Mesenchymal stem cell (in vitro differentiated cells and primary cell): ENCODE measurements at regions not wholly inside any gene's neighbourhood (a gene's known extent, or its start where the extent isn't known, plus 50 kb on each side); places are given as distances from the start of the nearest gene placed in this dataset.
"Not testable (repeated sequence)": the region's sequence is repeated elsewhere in the genome, so short reads cannot be mapped to it uniquely, and the experiment has no call there.

Experiments
- DNase-seq: peaks from one replicate; pipeline ENCODE4 v3.0.0-alpha.2; 2013
- H2AFZ ChIP-seq: one replicate; pipeline ENCODE4 v1.6.1; 2013; ENCODE audit warnings: low read depth, mild to moderate bottlenecking, control low read depth, inconsistent platforms, low read length, moderate library complexity
- H2AK5ac ChIP-seq: 2 replicates; pipeline ENCODE4 v1.6.1; 2013; ENCODE audit warnings: low read length, moderate library complexity, mild to moderate bottlenecking, inconsistent platforms; ENCODE audit not compliant: severe bottlenecking
- H2BK120ac ChIP-seq: one replicate; pipeline ENCODE4 v1.6.1; 2013; ENCODE audit warnings: low read depth, mild to moderate bottlenecking, inconsistent platforms, low read length, moderate library complexity
- H2BK12ac ChIP-seq, 2 experiments: one replicate each; pipeline ENCODE4 v1.6.1; 2013; ENCODE audit warnings: inconsistent platforms in 2 of 2, low read length in 2 of 2, mild to moderate bottlenecking in 2 of 2, moderate library complexity in 2 of 2, control low read depth in 1 of 2
- H2BK15ac ChIP-seq: one replicate; pipeline ENCODE4 v1.6.1; 2013; ENCODE audit warnings: mild to moderate bottlenecking, low read depth, inconsistent platforms; ENCODE audit not compliant: poor library complexity, severe bottlenecking
- H2BK5ac ChIP-seq: 2 replicates; pipeline ENCODE4 v1.6.1; 2013; ENCODE audit warnings: low read depth, mild to moderate bottlenecking, low read length, control low read depth, inconsistent platforms; ENCODE audit not compliant: poor library complexity, severe bottlenecking
- H3K14ac ChIP-seq, 2 experiments: one replicate each; pipeline ENCODE4 v1.6.1; 2013; ENCODE audit warnings: inconsistent platforms in 2 of 2, low read length in 2 of 2, control low read depth in 1 of 2, mild to moderate bottlenecking in 1 of 2, moderate library complexity in 1 of 2
- H3K18ac ChIP-seq, 2 experiments: one replicate each; pipeline ENCODE4 v1.6.1; 2013; ENCODE audit warnings: inconsistent platforms in 2 of 2, low read length in 2 of 2, control low read depth in 1 of 2, low read depth in 1 of 2, mild to moderate bottlenecking in 1 of 2
- H3K23ac ChIP-seq, 2 experiments: one replicate each; pipeline ENCODE4 v1.6.1; 2013; ENCODE audit warnings: inconsistent platforms in 2 of 2, low read length in 2 of 2, mild to moderate bottlenecking in 2 of 2, moderate library complexity in 2 of 2, control low read depth in 1 of 2
- H3K27ac ChIP-seq: 2 replicates; pipeline ENCODE4 v1.5.1; 2013; ENCODE audit warnings: mild to moderate bottlenecking, moderate library complexity, low read length, control low read depth, inconsistent platforms; ENCODE audit not compliant: poor library complexity, severe bottlenecking
- H3K27me3 ChIP-seq, 2 experiments: 2 replicates each; pipeline versions ENCODE4 v1.6.1 to v1.7.0; 2013; ENCODE audit warnings: low read length in 2 of 2, mild to moderate bottlenecking in 2 of 2, moderate library complexity in 2 of 2, control low read depth in 1 of 2, inconsistent platforms in 1 of 2; ENCODE audit not compliant: control insufficient read depth in 1 of 2, insufficient read depth in 1 of 2
- H3K36me3 ChIP-seq, 2 experiments: 2 replicates each; pipeline versions ENCODE4 v1.6.1 to v1.7.0; 2013; ENCODE audit warnings: low read length in 2 of 2, control low read depth in 1 of 2, inconsistent platforms in 1 of 2, low read depth in 1 of 2, mild to moderate bottlenecking in 1 of 2; ENCODE audit not compliant: insufficient read depth in 2 of 2, control insufficient read depth in 1 of 2
- H3K4ac ChIP-seq, 2 experiments: one replicate each; pipeline ENCODE4 v1.6.1; 2013; ENCODE audit warnings: inconsistent platforms in 2 of 2, low read length in 2 of 2, mild to moderate bottlenecking in 2 of 2, moderate library complexity in 2 of 2, control low read depth in 1 of 2, low read depth in 1 of 2
- H3K4me1 ChIP-seq: 2 replicates; pipeline ENCODE4 v1.6.1; 2013; ENCODE audit warnings: low read depth, low read length, control low read depth; ENCODE audit not compliant: control insufficient read depth, insufficient read depth
- H3K4me2 ChIP-seq: 2 replicates; pipeline ENCODE4 v1.6.1; 2013; ENCODE audit warnings: low read length, mild to moderate bottlenecking, inconsistent platforms; ENCODE audit not compliant: poor library complexity, severe bottlenecking
- H3K4me3 ChIP-seq, 2 experiments: 2 replicates each; pipeline versions ENCODE4 v1.5.1 to v1.7.0; 2013; ENCODE audit warnings: low read length in 2 of 2, mild to moderate bottlenecking in 2 of 2, control low read depth in 1 of 2, low read depth in 1 of 2; ENCODE audit not compliant: insufficient read depth in 1 of 2
- H3K79me1 ChIP-seq: replicated peaks from 2 replicates; pipeline ENCODE4 v1.6.1; 2013; ENCODE audit warnings: mild to moderate bottlenecking, control low read depth, low read length, inconsistent platforms; ENCODE audit not compliant: poor library complexity, severe bottlenecking
- H3K9ac ChIP-seq: 2 replicates; pipeline ENCODE4 v1.7.0; 2013; ENCODE audit warnings: mild to moderate bottlenecking, low read length, moderate library complexity
- H3K9me3 ChIP-seq: 2 replicates; pipeline ENCODE4 v1.7.0; 2013; ENCODE audit warnings: mild to moderate bottlenecking, low read length; ENCODE audit not compliant: control insufficient read depth
- H4K8ac ChIP-seq: one replicate; pipeline ENCODE4 v1.6.1; 2013; ENCODE audit warnings: inconsistent platforms, mild to moderate bottlenecking, low read length, moderate library complexity
- H4K91ac ChIP-seq: one replicate; pipeline ENCODE4 v1.6.1; 2013; ENCODE audit warnings: mild to moderate bottlenecking, low read length, inconsistent platforms
- WGBS: methylation state at CpG from one replicate; pipeline ENCODE4 v1.1.7; 2013; ENCODE audit warnings: mixed read lengths; 5-methylcytosine and 5-hydroxymethylcytosine counted together

DNA sequence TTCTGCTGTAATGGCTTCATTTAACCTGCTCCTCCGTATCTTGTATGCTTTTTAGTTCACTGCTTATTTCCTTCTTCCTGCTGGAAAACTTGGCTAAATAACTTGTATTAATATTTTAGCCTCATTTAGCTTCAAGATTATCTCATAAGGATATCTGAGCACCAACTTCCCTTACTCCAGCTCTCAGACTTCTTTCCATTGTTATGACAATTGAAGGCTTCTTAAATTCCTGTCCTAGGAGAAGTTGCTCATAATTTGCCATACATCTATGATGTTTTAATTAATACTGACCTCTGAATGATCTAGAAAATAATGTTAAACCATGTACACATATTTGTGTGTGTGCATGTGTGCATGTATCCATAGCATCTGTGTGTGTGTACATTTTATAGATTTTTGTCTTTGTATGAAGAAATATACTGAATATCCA lies 1524.4 kb upstream of the TPTE start:
- H3K18ac ChIP-seq = no peak overlapping the region
- H3K23ac ChIP-seq = no peak overlapping the region
- no peak overlapping the region for H2BK120ac ChIP-seq
- H3K27me3 ChIP-seq = no peaks in the 10 kb centered on the region
- H3K79me1 ChIP-seq = no peaks in the 10 kb centered on the region
- H3K27ac ChIP-seq = no peak overlapping the region
- no peak overlapping the region for H2AFZ ChIP-seq
- H3K4me1 ChIP-seq = no peaks in the 10 kb centered on the region
- peaks cover 15% of the 10 kb centered on the region for H3K9me3 ChIP-seq
- 31% methylated on average over 1 of the region's 1 CpG for WGBS
- DNase-seq = no peak
- H3K36me3 ChIP-seq = no peaks in the 10 kb centered on the region
- H4K91ac ChIP-seq = no peak overlapping the region
- no peak overlapping the region for H3K4me2 ChIP-seq
- H2BK15ac ChIP-seq = no peak overlapping the region
- no peak overlapping the region for H3K4ac ChIP-seq
- no peak overlapping the region for H2BK12ac ChIP-seq
- no peak overlapping the region for H3K9ac ChIP-seq
- no peak overlapping the region for H4K8ac ChIP-seq
- H3K14ac ChIP-seq = no peak overlapping the region
- no peak overlapping the region for H2AK5ac ChIP-seq
- H3K4me3 ChIP-seq = no peak overlapping the region
- H2BK5ac ChIP-seq = no peak overlapping the region

DNA sequence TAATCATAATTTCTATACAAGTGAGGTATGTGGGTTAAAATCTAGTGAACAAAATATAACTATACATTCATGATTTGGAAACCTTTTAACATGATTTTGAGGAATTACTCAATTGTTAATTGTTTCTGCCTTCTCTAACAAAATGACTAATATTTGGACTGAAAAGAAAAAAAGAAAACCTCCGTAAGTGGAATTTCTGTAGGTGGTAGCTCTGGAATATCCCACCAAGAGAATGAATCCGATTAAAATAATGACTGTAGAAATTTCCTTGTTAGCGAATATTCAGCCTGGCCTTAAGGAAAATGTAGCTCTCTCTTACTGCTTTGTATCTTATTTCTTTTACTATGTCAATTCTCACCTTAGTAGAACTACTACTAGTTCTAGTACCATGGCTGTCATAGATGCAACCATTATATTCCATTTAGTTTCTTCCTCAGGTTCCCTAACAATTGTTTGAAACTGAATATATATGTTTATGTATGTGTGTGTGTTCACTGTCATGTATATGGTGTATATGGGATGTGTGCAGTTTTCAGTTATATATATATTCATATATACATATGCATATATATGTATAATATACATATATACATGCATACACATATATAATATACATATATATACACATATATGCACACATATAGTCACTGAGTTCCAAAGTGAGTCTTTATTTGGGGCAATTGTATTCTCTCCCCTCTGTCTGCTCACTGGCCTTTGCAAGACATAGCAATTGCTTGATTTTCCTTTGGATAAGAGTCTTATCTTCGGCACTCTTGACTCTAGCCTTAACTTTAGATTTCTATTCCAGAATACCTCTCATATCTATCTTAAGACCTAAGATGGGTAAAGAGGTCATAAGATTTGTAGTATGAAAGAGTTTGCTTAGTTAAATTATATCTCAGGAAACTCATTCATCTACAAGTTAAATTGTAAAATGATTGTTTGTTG lies 1523.7 kb upstream of the TPTE start:
- H3K4me2 ChIP-seq, H2AK5ac ChIP-seq, H2AFZ ChIP-seq, DNase-seq, H3K23ac ChIP-seq, H2BK120ac ChIP-seq, H3K9ac ChIP-seq, H2BK12ac ChIP-seq, H3K18ac ChIP-seq, H3K79me1 ChIP-seq, H2BK15ac ChIP-seq, H3K4ac ChIP-seq, H3K14ac ChIP-seq, H3K27ac ChIP-seq, H3K4me3 ChIP-seq, H4K91ac ChIP-seq, H3K27me3 ChIP-seq, H4K8ac ChIP-seq, H3K36me3 ChIP-seq, H3K4me1 ChIP-seq, H2BK5ac ChIP-seq: not testable (repeated sequence)
- 48% methylated on average over 4 of the region's 4 CpGs for WGBS
- H3K9me3 ChIP-seq = peaks cover 13% of the 10 kb centered on the region

DNA sequence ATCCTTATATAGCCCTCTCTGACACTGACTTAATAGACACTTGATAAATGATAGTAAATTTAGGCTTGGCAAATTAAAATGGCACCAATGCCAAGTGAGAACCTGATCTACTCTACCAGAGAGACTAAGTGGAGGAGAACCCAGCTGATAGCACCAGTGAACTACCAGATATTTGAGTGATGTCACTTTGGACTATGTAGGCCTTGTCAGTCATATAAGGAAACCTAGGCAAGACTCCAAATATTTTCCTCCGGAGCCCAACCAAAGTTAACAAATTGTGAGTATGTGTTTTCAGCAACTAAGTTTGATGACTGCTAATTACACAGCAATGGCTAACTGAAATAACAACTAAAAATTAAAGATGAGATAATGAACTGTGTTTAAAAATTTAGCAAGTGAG lies 1522.9 kb upstream of the TPTE start:
- H3K23ac ChIP-seq, H3K4ac ChIP-seq, H3K4me3 ChIP-seq, H3K36me3 ChIP-seq, H2BK5ac ChIP-seq, H3K9ac ChIP-seq, H4K8ac ChIP-seq, H3K27ac ChIP-seq, H2BK12ac ChIP-seq, H2BK120ac ChIP-seq, H4K91ac ChIP-seq, H3K14ac ChIP-seq, DNase-seq, H3K4me1 ChIP-seq, H2BK15ac ChIP-seq, H2AK5ac ChIP-seq, H3K18ac ChIP-seq, H3K4me2 ChIP-seq, H3K9me3 ChIP-seq, H3K27me3 ChIP-seq, H3K79me1 ChIP-seq, H2AFZ ChIP-seq: not testable (repeated sequence)
- 88% methylated on average over 1 of the region's 1 CpG for WGBS

DNA sequence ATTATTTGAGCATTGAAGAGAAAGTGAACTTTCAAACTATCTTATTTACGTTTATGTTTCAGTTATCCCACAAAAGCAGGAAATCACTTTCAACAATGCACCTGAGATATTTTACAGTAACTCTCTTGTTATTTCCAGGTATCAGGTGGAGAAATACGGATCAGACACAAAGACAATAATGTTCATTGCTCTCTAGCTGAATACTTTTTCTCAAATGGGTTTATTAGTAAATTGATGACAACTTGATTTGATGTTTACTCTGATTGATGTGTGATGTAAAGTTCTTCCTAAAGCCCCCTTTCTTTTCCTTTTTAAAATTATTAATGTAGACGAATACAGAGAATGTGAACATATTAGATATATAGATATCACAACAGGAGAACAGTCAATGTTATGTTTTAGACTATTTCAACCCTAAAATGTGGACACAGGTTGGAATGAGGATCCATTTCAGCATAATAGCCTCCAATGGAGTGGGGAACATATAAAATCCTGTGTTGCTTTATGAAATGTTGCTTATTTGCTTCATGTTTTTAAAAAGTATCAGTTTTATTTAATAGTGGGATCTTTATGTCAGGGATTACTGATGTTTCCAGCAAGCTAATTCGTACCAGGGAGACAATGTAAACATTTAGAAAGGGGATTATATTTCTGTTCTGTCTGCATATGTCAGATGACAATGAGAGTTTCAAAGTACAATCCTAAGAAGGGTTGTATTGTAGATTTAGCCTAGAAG lies 1522.3 kb upstream of the TPTE start:
- H2BK15ac ChIP-seq = no peak overlapping the region
- H3K4me3 ChIP-seq = no peak overlapping the region
- no peak overlapping the region for H2AK5ac ChIP-seq
- H3K9me3 ChIP-seq = no peaks in the 10 kb centered on the region
- H3K27me3 ChIP-seq = no peaks in the 10 kb centered on the region
- no peak overlapping the region for H2BK120ac ChIP-seq
- WGBS = 23% methylated on average over 3 of the region's 4 CpGs
- H3K79me1 ChIP-seq = no peaks in the 10 kb centered on the region
- no peaks in the 10 kb centered on the region for H3K4me1 ChIP-seq
- H3K4ac ChIP-seq = no peak overlapping the region
- H2AFZ ChIP-seq = no peak overlapping the region
- H3K14ac ChIP-seq = no peak overlapping the region
- H4K8ac ChIP-seq = no peak overlapping the region
- no peak overlapping the region for H4K91ac ChIP-seq
- H3K4me2 ChIP-seq = no peak overlapping the region
- no peak overlapping the region for H3K9ac ChIP-seq
- H2BK5ac ChIP-seq = no peak overlapping the region
- H2BK12ac ChIP-seq = no peak overlapping the region
- no peak for DNase-seq
- H3K23ac ChIP-seq = no peak overlapping the region
- H3K18ac ChIP-seq = no peak overlapping the region
- H3K36me3 ChIP-seq = no peaks in the 10 kb centered on the region
- no peak overlapping the region for H3K27ac ChIP-seq
